ENCODE measurements at regions not wholly inside any gene's neighbourhood (a gene's known extent, or its start where the extent isn't known, plus 50 kb on each side); places are given as distances from the start of the nearest gene placed in this dataset.
A peak's percentile ranks its signal among the peaks of the same experiment; 100 is the strongest.

DNA sequence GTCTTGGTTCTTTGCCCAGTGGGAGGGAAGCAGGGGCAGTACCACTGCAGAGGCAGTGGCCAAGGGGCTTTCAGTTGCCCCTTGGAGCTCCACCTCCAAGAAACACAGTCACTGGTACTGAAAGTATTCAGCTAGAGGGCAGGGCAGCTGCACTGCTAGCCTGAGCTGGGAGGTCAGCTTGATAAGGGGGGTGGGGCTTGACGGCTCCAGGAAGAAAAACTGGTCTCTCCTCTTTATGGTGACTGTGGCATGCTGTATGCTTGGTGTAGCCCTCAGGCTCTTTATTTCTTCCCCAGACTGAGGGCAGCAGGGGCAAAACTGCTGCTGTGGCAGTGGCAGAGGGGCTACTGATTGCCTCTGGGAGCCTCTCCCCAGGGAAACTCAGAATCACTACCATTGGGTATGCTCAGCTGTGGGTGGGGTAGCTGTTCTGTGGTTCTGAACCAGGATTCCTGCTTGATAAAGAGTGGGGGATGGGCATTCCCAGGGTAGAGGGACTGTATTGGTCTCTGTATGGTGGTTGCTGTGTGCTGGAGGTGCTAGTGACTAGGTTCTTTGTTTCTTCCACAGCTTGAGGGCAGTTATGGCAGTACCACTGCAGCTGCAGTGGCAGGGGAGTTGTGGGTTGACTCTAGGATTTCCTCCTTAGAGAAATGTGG, 134.6 kb upstream of the SCN7A start:
- no peaks in the 10 kb centered on the region for H3K36me3 ChIP-seq
- H3K4me3 ChIP-seq, result no peak overlapping the region
- peak; percentile 10 for ATAC-seq
- H3K27me3 ChIP-seq, result no peaks in the 10 kb centered on the region
- H3K27ac ChIP-seq, result no peak overlapping the region
- TF ChIP-seq POLR2AphosphoS5 (IDR thresholded peaks at IDR 0.05), result no peak
- no peak for TF ChIP-seq EP300 (IDR thresholded peaks at IDR 0.05)
- no peak for TF ChIP-seq POLR2A (IDR thresholded peaks at IDR 0.05)
- no peak for TF ChIP-seq CTCF (IDR thresholded peaks at IDR 0.05)
- H3K4me1 ChIP-seq, result no peaks in the 10 kb centered on the region
- no CpG with 5 or more reads among the region's 1 CpG for WGBS, 2 donors (ENCODE audit: low coverage in 1 of 2)
- H3K9me3 ChIP-seq, result peaks cover 0 to 32% (median 0%) of the 10 kb centered on the region in 3 donors

- WGBS, 2 donors (ENCODE audit: low coverage in 1 of 2), result 100% methylated on average over 1 to 2 of the region's 2 CpGs
- Histone ChIP-seq H3K4me3 (no peak overlapping the region), H3K27ac (no peak overlapping the region), H3K4me1 (no peaks in the 10 kb centered on the region), H3K36me3 (no peaks in the 10 kb centered on the region), H3K27me3 (no peaks in the 10 kb centered on the region), H3K9me3 (peaks cover 0 to 32% (median 0%) of the 10 kb centered on the region in 3 donors)
- TF ChIP-seq POLR2AphosphoS5 (IDR thresholded peaks at IDR 0.05), result no peak
- TF ChIP-seq POLR2A (IDR thresholded peaks at IDR 0.05), result no peak
- no peak for TF ChIP-seq CTCF (IDR thresholded peaks at IDR 0.05)
- TF ChIP-seq EP300 (IDR thresholded peaks at IDR 0.05), result no peak
- no peak for ATAC-seq
Measured at GRCh38 chr2:166627893-166628292, 133.8 kb upstream of the SCN7A start.

DNA sequence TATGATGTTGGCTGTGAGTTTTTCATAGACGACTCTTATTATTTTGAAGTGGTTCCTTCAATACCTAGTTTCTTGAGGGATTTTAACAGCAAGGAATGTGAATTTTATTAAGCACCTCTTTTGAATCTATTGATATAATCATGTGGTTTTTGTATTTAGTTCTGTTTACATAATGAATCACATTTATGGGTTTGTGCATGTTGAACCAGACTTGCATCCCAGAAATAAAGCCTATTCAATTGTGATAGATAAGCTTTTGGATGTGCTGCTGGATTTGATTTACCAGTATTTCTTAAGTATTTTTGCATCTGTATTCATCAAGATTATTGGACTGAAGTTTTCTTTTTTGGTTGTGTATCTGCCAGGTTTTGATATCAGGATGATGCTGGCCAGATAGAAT, 131.6 kb upstream of the SCN7A start:
- no peak overlapping the region for H3K4me3 ChIP-seq
- WGBS, 2 donors (ENCODE audit: low coverage in 1 of 2), result 80 to 90% methylated on average over 1 of the region's 1 CpG
- peaks cover 0 to 14% (median 0%) of the 10 kb centered on the region in 3 donors for H3K9me3 ChIP-seq
- TF ChIP-seq POLR2A (IDR thresholded peaks at IDR 0.05) (no peak), POLR2AphosphoS5 (IDR thresholded peaks at IDR 0.05) (no peak), EP300 (IDR thresholded peaks at IDR 0.05) (no peak), CTCF (IDR thresholded peaks at IDR 0.05) (no peak)
- no peaks in the 10 kb centered on the region for H3K4me1 ChIP-seq
- no peak overlapping the region for H3K27ac ChIP-seq
- no peaks in the 10 kb centered on the region for H3K36me3 ChIP-seq
- ATAC-seq, result no peak
- no peaks in the 10 kb centered on the region for H3K27me3 ChIP-seq

- H3K4me1 ChIP-seq, result no peaks in the 10 kb centered on the region
- TF ChIP-seq CTCF (IDR thresholded peaks at IDR 0.05) (no peak), POLR2AphosphoS5 (IDR thresholded peaks at IDR 0.05) (no peak), EP300 (IDR thresholded peaks at IDR 0.05) (no peak), POLR2A (IDR thresholded peaks at IDR 0.05) (no peak)
- H3K36me3 ChIP-seq, result no peaks in the 10 kb centered on the region
- no peaks in the 10 kb centered on the region for H3K27me3 ChIP-seq
- H3K27ac ChIP-seq, result no peak overlapping the region
- ATAC-seq, result no peak
- H3K9me3 ChIP-seq, result peaks cover 0 to 10% (median 0%) of the 10 kb centered on the region in 3 donors
- H3K4me3 ChIP-seq, result no peak overlapping the region
Measured at GRCh38 chr2:166614503-166614902, 120.5 kb upstream of the SCN7A start.

GRCh38 chr2:166614029-166614428, 120.0 kb upstream of the SCN7A start:
- Histone ChIP-seq H3K27me3 (no peaks in the 10 kb centered on the region), H3K4me1 (no peaks in the 10 kb centered on the region), H3K27ac (no peak overlapping the region), H3K4me3 (no peak overlapping the region), H3K9me3 (peaks cover 0 to 10% (median 0%) of the 10 kb centered on the region in 3 donors), H3K36me3 (no peaks in the 10 kb centered on the region)
- WGBS, 2 donors (ENCODE audit: low coverage in 1 of 2), result 40 to 49% methylated on average over 4 of the region's 4 CpGs
- TF ChIP-seq POLR2A (IDR thresholded peaks at IDR 0.05) (no peak), POLR2AphosphoS5 (IDR thresholded peaks at IDR 0.05) (no peak), EP300 (IDR thresholded peaks at IDR 0.05) (no peak), CTCF (IDR thresholded peaks at IDR 0.05) (no peak)
- no peak for ATAC-seq
